ENCODE measurements at regions not wholly inside any gene's neighbourhood (a gene's known extent, or its start where the extent isn't known, plus 50 kb on each side); places are given as distances from the start of the nearest gene placed in this dataset.

DNA sequence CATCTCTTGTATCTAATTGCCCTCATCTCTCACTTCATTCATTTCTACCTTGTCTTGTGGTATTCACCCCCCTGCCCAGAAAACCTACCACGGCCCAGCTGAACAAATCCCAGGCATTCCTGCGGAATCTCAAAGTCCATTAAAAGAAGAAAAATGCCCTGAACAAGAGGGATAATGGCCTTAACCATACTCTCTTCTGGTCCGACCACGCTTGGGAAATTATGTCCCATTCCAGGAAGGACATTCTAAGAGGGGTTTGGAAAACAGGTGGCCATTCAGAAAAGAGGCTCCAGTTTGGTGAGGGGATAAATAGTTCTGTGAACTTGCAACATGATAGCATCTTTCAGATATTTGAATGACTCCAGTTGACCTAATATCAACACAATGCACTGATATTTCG lies 349.9 kb upstream of the ZNF521 start:
- Histone ChIP-seq H3K36me3 (no peaks in the 10 kb centered on the region), H3K27me3 (ENCODE audit: low read depth) (peaks cover 43% of the 10 kb centered on the region), H3K4me3 (no peak overlapping the region), H3K4me1 (no peaks in the 10 kb centered on the region), H3K27ac (replicated peaks) (no peak overlapping the region), H3K9me3 (replicated peaks) (no peaks in the 10 kb centered on the region)
- DNase-seq = no peak
- no peak for TF ChIP-seq CTCF (IDR thresholded peaks at IDR 0.05; ENCODE audit: borderline replicate concordance)
- intact Hi-C loops (cut with micrococcal nuclease) = no loop called here

- no peak overlapping the region for H3K4me3 ChIP-seq
- H3K9me3 ChIP-seq (replicated peaks) = no peaks in the 10 kb centered on the region
- no peaks in the 10 kb centered on the region for H3K4me1 ChIP-seq
- no peaks in the 10 kb centered on the region for H3K27me3 ChIP-seq (ENCODE audit: low read depth)
- no peak for DNase-seq
- TF ChIP-seq CTCF (IDR thresholded peaks at IDR 0.05; ENCODE audit: borderline replicate concordance) = no peak
- intact Hi-C loops (cut with micrococcal nuclease) = no loop called here
- H3K27ac ChIP-seq (replicated peaks) = no peak overlapping the region
- no peaks in the 10 kb centered on the region for H3K36me3 ChIP-seq
These were observed 335.1 kb upstream of the ZNF521 start for GRCh38 chr18:25686960-25687500.

- Histone ChIP-seq H3K4me3 (no peak overlapping the region), H3K9me3 (replicated peaks) (no peaks in the 10 kb centered on the region), H3K4me1 (no peaks in the 10 kb centered on the region), H3K27me3 (ENCODE audit: low read depth) (no peaks in the 10 kb centered on the region), H3K27ac (replicated peaks) (no peak overlapping the region), H3K36me3 (no peaks in the 10 kb centered on the region)
- DNase-seq = no peak
- TF ChIP-seq CTCF (IDR thresholded peaks at IDR 0.05; ENCODE audit: borderline replicate concordance) = no peak
- intact Hi-C loops (cut with micrococcal nuclease) = no loop called here
These were observed 333.1 kb upstream of the ZNF521 start for GRCh38 chr18:25685088-25685487.

DNA sequence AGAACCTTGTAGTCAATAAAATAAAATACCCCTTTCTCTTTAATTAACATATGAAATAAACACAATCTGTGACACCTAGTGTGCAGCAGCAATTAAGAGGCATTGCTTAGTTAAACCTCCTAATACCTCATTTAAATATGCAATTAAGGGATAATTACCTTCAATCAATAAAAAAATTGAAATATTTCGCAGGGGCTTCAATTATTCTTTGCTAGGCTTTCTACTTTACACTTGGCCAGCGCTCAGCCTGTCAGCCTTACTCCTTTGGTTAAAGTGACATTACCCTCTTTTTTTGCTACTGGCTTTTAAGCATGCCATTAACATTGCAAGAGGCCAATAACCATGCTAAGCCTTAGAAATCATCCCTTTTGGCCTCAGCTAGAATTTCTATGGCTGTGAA lies 327.5 kb upstream of the ZNF521 start:
- H3K27me3 ChIP-seq (ENCODE audit: low read depth) = peaks cover 5% of the 10 kb centered on the region
- no peak for TF ChIP-seq CTCF (IDR thresholded peaks at IDR 0.05; ENCODE audit: borderline replicate concordance)
- H3K36me3 ChIP-seq = no peaks in the 10 kb centered on the region
- intact Hi-C loops (cut with micrococcal nuclease) = no loop called here
- DNase-seq = no peak
- no peaks in the 10 kb centered on the region for H3K4me1 ChIP-seq
- H3K27ac ChIP-seq (replicated peaks) = no peak overlapping the region
- no peaks in the 10 kb centered on the region for H3K9me3 ChIP-seq (replicated peaks)
- H3K4me3 ChIP-seq = no peak overlapping the region

DNA sequence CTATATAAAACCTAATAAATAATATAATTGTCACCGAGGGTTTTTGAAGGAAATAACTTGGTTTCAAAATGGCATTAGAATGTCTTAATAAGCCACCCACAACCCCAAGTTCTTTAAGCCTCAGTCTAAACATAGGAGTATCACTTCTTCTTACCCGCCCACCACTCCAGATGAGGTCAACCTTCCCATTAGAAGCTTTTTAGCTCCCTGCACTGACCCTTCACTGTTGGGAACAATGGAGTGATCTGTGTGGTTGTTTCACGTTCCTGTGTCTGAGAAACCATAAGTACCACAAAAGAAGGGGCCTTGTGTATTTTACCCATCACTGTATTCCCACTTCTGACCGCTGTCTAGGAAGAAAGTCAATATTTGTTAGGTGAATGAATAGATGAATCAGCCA lies 326.3 kb upstream of the ZNF521 start:
- no peak for DNase-seq
- no peak for TF ChIP-seq CTCF (IDR thresholded peaks at IDR 0.05; ENCODE audit: borderline replicate concordance)

More for the DNA sequence above, 326.3 kb upstream of the ZNF521 start:
- Histone ChIP-seq H3K4me1 (no peaks in the 10 kb centered on the region), H3K27ac (replicated peaks) (no peak overlapping the region), H3K36me3 (no peaks in the 10 kb centered on the region), H3K27me3 (ENCODE audit: low read depth) (peaks cover 5% of the 10 kb centered on the region), H3K4me3 (no peak overlapping the region), H3K9me3 (replicated peaks) (no peaks in the 10 kb centered on the region)
- intact Hi-C loops (cut with micrococcal nuclease) = no loop called here
